ENCODE measurements at regions not wholly inside any gene's neighbourhood (a gene's known extent, or its start where the extent isn't known, plus 50 kb on each side); places are given as distances from the start of the nearest gene placed in this dataset.

DNA sequence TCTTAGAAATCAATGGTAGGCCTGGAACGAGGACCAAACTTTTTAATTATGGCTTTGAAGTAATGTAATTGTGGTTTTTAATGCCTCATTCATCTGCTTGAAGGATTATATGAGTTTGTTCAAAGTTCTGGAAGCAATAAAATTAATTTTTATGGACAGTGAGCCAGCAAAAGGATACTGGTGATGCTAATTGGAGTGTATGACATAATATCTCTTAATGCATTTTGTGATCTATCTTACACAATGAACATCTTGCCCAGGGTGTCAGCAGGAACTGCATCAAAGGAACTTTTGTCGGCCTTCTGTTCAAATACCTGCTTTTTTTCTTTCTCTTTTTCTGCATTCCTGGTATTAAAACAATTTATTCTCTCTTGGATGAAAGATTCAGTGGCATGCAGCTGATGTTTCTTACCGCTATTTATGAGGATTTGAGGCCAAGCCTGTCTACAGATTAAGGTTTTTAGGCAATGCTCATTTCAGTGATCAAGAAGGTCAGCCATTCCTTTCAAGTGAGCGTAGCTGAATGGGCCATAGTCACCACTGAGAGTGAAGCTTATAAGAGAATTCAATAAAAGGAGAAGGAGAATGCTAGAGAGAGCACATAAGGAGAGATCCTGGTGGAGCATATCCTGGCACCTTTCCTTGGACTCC is 974.8 kb downstream of the SORCS3 start:
- TF ChIP-seq TBP (IDR thresholded peaks at IDR 0.05; ENCODE audit: low read depth, low read length): no peak
- TF ChIP-seq, protein P1, sequence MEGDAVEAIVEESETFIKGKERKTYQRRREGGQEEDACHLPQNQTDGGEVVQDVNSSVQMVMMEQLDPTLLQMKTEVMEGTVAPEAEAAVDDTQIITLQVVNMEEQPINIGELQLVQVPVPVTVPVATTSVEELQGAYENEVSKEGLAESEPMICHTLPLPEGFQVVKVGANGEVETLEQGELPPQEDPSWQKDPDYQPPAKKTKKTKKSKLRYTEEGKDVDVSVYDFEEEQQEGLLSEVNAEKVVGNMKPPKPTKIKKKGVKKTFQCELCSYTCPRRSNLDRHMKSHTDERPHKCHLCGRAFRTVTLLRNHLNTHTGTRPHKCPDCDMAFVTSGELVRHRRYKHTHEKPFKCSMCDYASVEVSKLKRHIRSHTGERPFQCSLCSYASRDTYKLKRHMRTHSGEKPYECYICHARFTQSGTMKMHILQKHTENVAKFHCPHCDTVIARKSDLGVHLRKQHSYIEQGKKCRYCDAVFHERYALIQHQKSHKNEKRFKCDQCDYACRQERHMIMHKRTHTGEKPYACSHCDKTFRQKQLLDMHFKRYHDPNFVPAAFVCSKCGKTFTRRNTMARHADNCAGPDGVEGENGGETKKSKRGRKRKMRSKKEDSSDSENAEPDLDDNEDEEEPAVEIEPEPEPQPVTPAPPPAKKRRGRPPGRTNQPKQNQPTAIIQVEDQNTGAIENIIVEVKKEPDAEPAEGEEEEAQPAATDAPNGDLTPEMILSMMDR (IDR thresholded peaks at IDR 0.05; ENCODE audit: control extremely low read depth in 1 of 3, insufficient read depth in 1 of 3, low read depth in 1 of 3, low read length in 3 of 3): no peak
- no peak for TF ChIP-seq CHD2 (IDR thresholded peaks at IDR 0.05; ENCODE audit: low read length)
- TF ChIP-seq FOSL1 (IDR thresholded peaks at IDR 0.05; ENCODE audit: insufficient read depth, low read depth, low read length): no peak
- TF ChIP-seq BRCA1 (IDR thresholded peaks at IDR 0.05; ENCODE audit: low read depth, low read length): no peak
- TF ChIP-seq JUND (IDR thresholded peaks at IDR 0.05; ENCODE audit: low read length): no peak
